Spleen (tissue), 7 donors: ENCODE measurements at regions not wholly inside any gene's neighbourhood (a gene's known extent, or its start where the extent isn't known, plus 50 kb on each side); places are given as distances from the start of the nearest gene placed in this dataset.

Source experiments
- CTCF ChIP-seq, 11 experiments: fragments of 200-600 bp in 7 of 11; fragments of 450-650 bp in 4 of 11; sonication (generic) in 4 of 11; IDR thresholded peaks in 8 of 11; conservative IDR thresholded peaks in 3 of 11; 1 replicate in 7 of 11; 2 replicates in 4 of 11; pipeline versions ENCODE4 v1.4.0 to v1.8.0; 2016 to 2021; ENCODE audit warnings: antibody characterized with exemption in 11 of 11, inconsistent platforms in 4 of 11, mild to moderate bottlenecking in 1 of 11
- POLR2A ChIP-seq, 3 donors: fragments of 450-650 bp; IDR thresholded peaks; one replicate each; pipeline ENCODE4 v1.5.1; 2017; ENCODE audit warnings: antibody characterized with exemption in 3 of 3, mild to moderate bottlenecking in 1 of 3
- donor health status: DM: no; HTN: no; CAD: no; lungs with moderate emphysema.
- donor health status: DM: no; HTN: no; CAD: no.
- donor health status: DM: no; HTN: no; CAD: no.

- TF ChIP-seq POLR2A (IDR thresholded peaks at IDR 0.05) (no peak), CTCF (IDR thresholded peaks at IDR 0.05 in 8 of 11, conservative IDR thresholded peaks at IDR 0.05 in 3 of 11) (no peak)
These were observed 275.6 kb upstream of the ID2 start for GRCh38 chr2:8406271-8406670.
